GM10248 (cell line): ENCODE measurements at regions not wholly inside any gene's neighbourhood (a gene's known extent, or its start where the extent isn't known, plus 50 kb on each side); places are given as distances from the start of the nearest gene placed in this dataset.

Source experiments
- CTCF ChIA-PET: fragments of 300-600 bp; sonication (Branson Sonifier 250); formaldehyde crosslinking; extraction: SDS; loops from one replicate; lab custom pipeline; 2021; ENCODE audit warnings: antibody characterized with exemption; lab: Yijun Ruan, JAX
- POLR2A ChIA-PET: fragments of 350-650 bp; sonication (Branson Sonifier 250); formaldehyde crosslinking; extraction: SDS; loops from one replicate; lab custom pipeline; 2020; ENCODE audit warnings: antibody characterized with exemption; lab: Yijun Ruan, JAX
- DNase-seq: peaks from one replicate; pipeline ENCODE4 v3.0.0; 2012; ENCODE audit errors: extremely low spot score
- CTCF ChIP-seq: IDR thresholded peaks from 2 replicates; pipeline ENCODE4 v1.5.1; 2012; ENCODE audit warnings: mild to moderate bottlenecking, low read depth; ENCODE audit errors: extremely low read depth, missing control alignments, control extremely low read depth

DNA sequence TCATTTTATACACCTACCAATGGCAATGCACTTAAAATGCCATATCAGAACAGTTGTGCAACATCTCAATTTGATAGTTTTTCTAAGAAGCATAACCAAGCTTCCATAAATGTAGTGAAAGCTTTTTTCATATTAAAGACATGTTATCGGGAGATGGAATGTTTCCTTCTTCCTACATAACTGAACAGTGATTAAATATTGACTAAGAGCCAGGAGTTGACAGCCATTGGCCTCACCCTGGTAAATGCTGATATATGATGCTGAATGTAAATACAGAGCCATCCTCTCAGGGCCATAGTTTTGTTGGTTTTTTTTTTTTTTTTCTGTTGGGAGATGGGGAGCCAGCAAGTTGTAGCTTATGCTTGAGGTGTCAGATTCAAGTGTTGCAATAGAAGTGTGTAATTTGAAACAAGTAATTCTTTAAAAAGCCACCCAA lies 203.3 kb upstream of the IL12A start:
- ChIA-PET POLR2A (no interaction called here), CTCF (interaction anchor here (0.9 to 2.1 kb wide), 3 partner anchors 15 to 463 kb away, joined by 3 to 7 read pairs (median 4); no protein-coding TSS in a partner anchor)
- no peak for DNase-seq
- no peak for TF ChIP-seq CTCF

DNA sequence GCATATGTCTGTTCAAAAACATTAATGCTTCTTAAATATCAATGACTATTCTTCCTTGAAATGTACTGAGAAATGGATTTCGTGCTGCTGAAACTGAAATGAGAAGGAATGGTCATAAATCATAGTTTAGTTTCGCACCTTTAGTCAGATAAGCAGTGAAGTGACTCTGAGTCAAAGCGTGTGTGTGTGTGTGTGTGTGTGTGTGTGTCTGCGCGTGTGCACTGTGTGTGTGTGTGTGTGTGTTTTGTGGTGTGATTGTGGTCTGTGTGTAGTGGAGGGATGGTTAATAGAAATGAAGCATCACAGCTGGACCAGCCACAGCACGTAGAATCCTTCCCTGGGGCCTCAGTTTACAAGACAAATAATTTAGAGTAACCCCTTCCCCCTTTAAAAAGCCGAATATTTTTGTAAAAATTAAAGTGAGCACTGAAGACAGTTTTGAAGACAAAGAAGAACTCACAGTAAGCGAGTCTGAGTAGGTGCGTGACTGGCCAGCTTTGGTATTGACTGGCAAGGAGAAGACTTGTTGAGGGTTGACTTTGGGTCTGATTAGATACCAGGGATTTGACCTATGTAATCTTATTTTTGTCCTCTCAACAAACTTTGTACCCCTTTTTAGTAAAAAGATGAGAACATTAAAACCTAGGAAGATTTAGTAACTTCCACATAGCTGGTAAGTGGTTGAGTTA lies 202.0 kb upstream of the IL12A start:
- no peak for DNase-seq
- CTCF ChIA-PET: interaction anchor here (1.2 to 1.7 kb wide), 3 partner anchors 14 to 21 kb away, joined by 3 to 4 read pairs (median 4); no protein-coding TSS in a partner anchor
- no peak for TF ChIP-seq CTCF
- POLR2A ChIA-PET: no interaction called here

DNA sequence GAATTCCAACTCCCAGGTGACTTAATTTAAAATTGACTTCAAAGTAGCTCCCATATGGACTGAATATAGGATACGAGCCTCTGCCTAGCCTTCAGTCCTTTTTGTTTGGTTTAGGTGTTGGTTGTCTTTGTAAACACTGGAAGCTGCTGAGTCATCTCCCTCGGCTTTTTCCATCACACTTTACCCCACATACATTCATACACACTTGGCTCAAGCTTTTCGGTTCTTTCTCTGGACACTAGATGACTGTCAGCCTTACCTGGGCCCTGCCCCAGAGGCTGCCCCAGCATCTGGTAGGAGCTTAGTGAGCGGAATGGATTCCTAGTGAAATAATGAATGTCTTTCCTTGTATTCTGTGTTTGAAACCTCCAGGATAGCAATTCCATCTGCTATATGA lies 201.5 kb upstream of the IL12A start:
- no peak for TF ChIP-seq CTCF
- CTCF ChIA-PET: interaction anchor here (1.2 to 1.4 kb wide), 2 partner anchors 17 to 20 kb away, joined by 3 to 4 read pairs; no protein-coding TSS in a partner anchor
- DNase-seq: no peak
- POLR2A ChIA-PET: no interaction called here

DNA sequence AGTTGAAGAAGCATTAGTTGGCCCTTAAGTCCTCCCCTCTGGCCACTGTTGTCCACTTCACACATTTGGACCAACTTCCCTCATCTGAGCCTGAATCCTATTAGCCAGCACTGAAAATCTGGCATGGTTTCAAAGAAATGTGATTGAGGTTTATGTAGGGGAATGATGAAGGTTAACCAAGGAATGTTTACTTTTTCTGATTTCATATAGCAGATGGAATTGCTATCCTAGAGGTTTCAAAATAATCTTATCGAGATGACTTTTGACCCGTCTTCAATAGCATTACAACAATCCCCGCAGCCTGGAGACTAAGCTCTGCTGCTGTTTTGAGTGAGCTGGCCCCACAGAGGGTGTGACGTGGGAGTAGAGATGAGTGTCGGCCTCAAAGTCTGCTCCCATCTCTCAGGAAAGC lies 200.8 kb upstream of the IL12A start:
- CTCF ChIA-PET: interaction anchor here (1.2 to 1.4 kb wide), 2 partner anchors 16 to 20 kb away, joined by 3 to 4 read pairs; no protein-coding TSS in a partner anchor
- no peak for TF ChIP-seq CTCF
- POLR2A ChIA-PET: no interaction called here
- DNase-seq: no peak

- no peak for TF ChIP-seq CTCF
- POLR2A ChIA-PET: no interaction called here
- CTCF ChIA-PET: no interaction called here
- DNase-seq: no peak
Measured at GRCh38 chr3:159788291-159788690, 200.3 kb upstream of the IL12A start.

- POLR2A ChIA-PET: no interaction called here
- no peak for DNase-seq
- no peak for TF ChIP-seq CTCF
- CTCF ChIA-PET: no interaction called here
Measured at GRCh38 chr3:159789017-159789416, 199.6 kb upstream of the IL12A start.
